GM12891 (cell line): ENCODE measurements at regions not wholly inside any gene's neighbourhood (a gene's known extent, or its start where the extent isn't known, plus 50 kb on each side); places are given as distances from the start of the nearest gene placed in this dataset.

Source experiments
- POLR2A ChIP-seq: IDR thresholded peaks from 2 replicates; pipeline ENCODE4 v1.6.1; 2011; ENCODE audit warnings: low read depth, low read length, control low read depth
- POLR2AphosphoS5 ChIP-seq: IDR thresholded peaks from 2 replicates; pipeline ENCODE4 v1.6.1; 2011; ENCODE audit warnings: low read depth, low read length, control low read depth
- POU2F2 ChIP-seq: IDR thresholded peaks from 2 replicates; pipeline ENCODE4 v1.6.1; 2011; ENCODE audit warnings: low read depth, mild to moderate bottlenecking, control low read depth, low read length, moderate library complexity
- SPI1 ChIP-seq: IDR thresholded peaks from 2 replicates; pipeline ENCODE4 v1.6.1; 2011; ENCODE audit warnings: low read depth, low read length, control low read depth
- TAF1 ChIP-seq: IDR thresholded peaks from 2 replicates; pipeline ENCODE4 v1.6.1; 2011; ENCODE audit warnings: low read depth, low read length, control low read depth

DNA sequence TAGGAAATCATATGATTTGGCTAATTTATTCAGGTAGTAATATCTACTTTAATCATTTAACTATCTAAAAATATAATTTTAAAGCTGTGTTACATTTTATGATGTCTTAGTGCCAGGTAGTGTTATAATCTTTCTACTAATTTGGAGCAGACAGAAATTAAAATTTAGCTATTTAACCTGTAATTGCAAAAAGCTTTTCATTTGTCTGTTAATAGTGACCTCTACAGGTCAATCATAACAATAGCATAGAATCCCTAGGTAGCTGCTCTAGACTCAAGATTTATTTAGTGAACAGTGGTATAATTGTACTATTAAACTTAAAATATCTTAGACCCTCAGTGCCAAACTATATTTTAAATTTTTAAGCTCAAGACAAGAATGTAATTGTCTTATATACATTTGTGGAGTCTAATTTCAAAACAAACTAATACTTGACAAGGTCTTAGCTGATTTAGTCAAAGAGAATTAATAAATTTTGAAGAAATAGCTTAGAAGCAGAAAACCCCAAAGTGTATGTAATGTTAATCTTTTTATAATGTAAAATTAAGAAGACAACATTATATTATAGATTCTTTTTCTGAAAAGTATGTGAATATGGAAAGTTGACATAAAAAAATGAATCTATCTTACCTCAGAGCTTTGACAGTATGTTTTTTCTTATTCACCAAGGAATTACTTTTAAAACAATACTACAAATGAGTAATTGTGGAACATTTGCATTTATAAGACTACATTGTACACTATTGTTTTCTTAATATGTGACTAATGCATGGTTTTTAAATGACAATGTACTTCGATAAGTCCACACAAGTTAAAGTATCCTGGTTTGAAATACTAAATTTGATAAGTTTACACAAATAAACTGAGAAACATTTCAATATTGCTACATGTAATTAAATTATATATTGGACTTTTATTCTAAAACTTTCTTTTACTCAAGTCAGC, 64.1 kb upstream of the RNPC3 start:
- TF ChIP-seq TAF1 (no peak), SPI1 (no peak), POLR2AphosphoS5 (no peak), POLR2A (no peak), POU2F2 (no peak)
